ENCODE measurements at regions not wholly inside any gene's neighbourhood (a gene's known extent, or its start where the extent isn't known, plus 50 kb on each side); places are given as distances from the start of the nearest gene placed in this dataset.

GRCh38 chr5:167167191-167167795 lies 1124.2 kb upstream of the WWC1 start:
- Mint-ChIP-seq H3K27ac (no peak overlapping the region), H3K9me3 (peaks cover 11% of the 10 kb centered on the region), H3K36me3 (no peaks in the 10 kb centered on the region), H3K27me3 (no peaks in the 10 kb centered on the region), H3K4me3 (no peak overlapping the region), H3K4me1 (no peaks in the 10 kb centered on the region)

- H3K27ac Mint-ChIP-seq, result no peak overlapping the region
- no peaks in the 10 kb centered on the region for H3K27me3 Mint-ChIP-seq
- H3K36me3 Mint-ChIP-seq, result no peaks in the 10 kb centered on the region
- no peaks in the 10 kb centered on the region for H3K4me1 Mint-ChIP-seq
- peaks cover 11% of the 10 kb centered on the region for H3K9me3 Mint-ChIP-seq
- no peak overlapping the region for H3K4me3 Mint-ChIP-seq
Measured at GRCh38 chr5:167168971-167169370, 1122.5 kb upstream of the WWC1 start.

GRCh38 chr5:167171056-167171455 lies 1120.4 kb upstream of the WWC1 start:
- no peaks in the 10 kb centered on the region for H3K36me3 Mint-ChIP-seq
- H3K4me3 Mint-ChIP-seq, result no peak overlapping the region
- H3K4me1 Mint-ChIP-seq, result no peaks in the 10 kb centered on the region
- peaks cover 11% of the 10 kb centered on the region for H3K9me3 Mint-ChIP-seq
- H3K27ac Mint-ChIP-seq, result no peak overlapping the region
- H3K27me3 Mint-ChIP-seq, result no peaks in the 10 kb centered on the region

- Mint-ChIP-seq H3K9me3 (no peaks in the 10 kb centered on the region), H3K27me3 (no peaks in the 10 kb centered on the region), H3K36me3 (no peaks in the 10 kb centered on the region), H3K4me3 (no peak overlapping the region), H3K27ac (no peak overlapping the region), H3K4me1 (no peaks in the 10 kb centered on the region)
Measured at GRCh38 chr5:167177736-167178135, 1113.7 kb upstream of the WWC1 start.

GRCh38 chr5:167180906-167181305 lies 1110.5 kb upstream of the WWC1 start:
- H3K27ac Mint-ChIP-seq, result no peak overlapping the region
- no peaks in the 10 kb centered on the region for H3K9me3 Mint-ChIP-seq
- H3K4me1 Mint-ChIP-seq, result no peaks in the 10 kb centered on the region
- H3K36me3 Mint-ChIP-seq, result no peaks in the 10 kb centered on the region
- no peak overlapping the region for H3K4me3 Mint-ChIP-seq
- no peaks in the 10 kb centered on the region for H3K27me3 Mint-ChIP-seq

- Mint-ChIP-seq H3K9me3 (peaks cover 12% of the 10 kb centered on the region), H3K4me3 (no peak overlapping the region), H3K4me1 (no peaks in the 10 kb centered on the region), H3K27ac (no peak overlapping the region), H3K36me3 (no peaks in the 10 kb centered on the region), H3K27me3 (no peaks in the 10 kb centered on the region)
Measured at GRCh38 chr5:167205881-167206280, 1085.6 kb upstream of the WWC1 start.

- Mint-ChIP-seq H3K27me3 (no peaks in the 10 kb centered on the region), H3K4me1 (no peaks in the 10 kb centered on the region), H3K27ac (no peak overlapping the region), H3K4me3 (no peak overlapping the region), H3K36me3 (no peaks in the 10 kb centered on the region), H3K9me3 (peaks cover 12% of the 10 kb centered on the region)
Measured at GRCh38 chr5:167207081-167207480, 1084.4 kb upstream of the WWC1 start.

GRCh38 chr5:167208911-167209310 lies 1082.5 kb upstream of the WWC1 start:
- Mint-ChIP-seq H3K36me3 (no peaks in the 10 kb centered on the region), H3K4me1 (no peaks in the 10 kb centered on the region), H3K27me3 (no peaks in the 10 kb centered on the region), H3K9me3 (peaks cover 7% of the 10 kb centered on the region), H3K27ac (no peak overlapping the region), H3K4me3 (no peak overlapping the region)

- Mint-ChIP-seq H3K27me3 (no peaks in the 10 kb centered on the region), H3K4me1 (no peaks in the 10 kb centered on the region), H3K36me3 (no peaks in the 10 kb centered on the region)
Measured at GRCh38 chr5:167217097-167217743, 1074.2 kb upstream of the WWC1 start.

GRCh38 chr5:167219298-167219697 lies 1072.1 kb upstream of the WWC1 start:
- H3K4me3 Mint-ChIP-seq, result no peak overlapping the region
- H3K36me3 Mint-ChIP-seq, result no peaks in the 10 kb centered on the region
- H3K27ac Mint-ChIP-seq, result no peak overlapping the region
- H3K9me3 Mint-ChIP-seq, result no peaks in the 10 kb centered on the region
- no peaks in the 10 kb centered on the region for H3K27me3 Mint-ChIP-seq
- no peaks in the 10 kb centered on the region for H3K4me1 Mint-ChIP-seq

More at GRCh38 chr5:167217097-167217743, 1074.2 kb upstream of the WWC1 start:
- Mint-ChIP-seq H3K27ac (no peak overlapping the region), H3K9me3 (no peaks in the 10 kb centered on the region), H3K4me3 (no peak overlapping the region)

GRCh38 chr5:167226386-167226785 lies 1065.1 kb upstream of the WWC1 start:
- H3K27ac Mint-ChIP-seq, result no peak overlapping the region
- no peaks in the 10 kb centered on the region for H3K4me1 Mint-ChIP-seq
- H3K4me3 Mint-ChIP-seq, result no peak overlapping the region
- peaks cover 9% of the 10 kb centered on the region for H3K9me3 Mint-ChIP-seq
- H3K36me3 Mint-ChIP-seq, result peaks cover 2% of the 10 kb centered on the region
- H3K27me3 Mint-ChIP-seq, result no peaks in the 10 kb centered on the region

GRCh38 chr5:167228134-167228533 lies 1063.3 kb upstream of the WWC1 start:
- Mint-ChIP-seq H3K4me3 (no peak overlapping the region), H3K36me3 (peaks cover 2% of the 10 kb centered on the region), H3K4me1 (no peaks in the 10 kb centered on the region), H3K27me3 (no peaks in the 10 kb centered on the region), H3K9me3 (peaks cover 9% of the 10 kb centered on the region), H3K27ac (no peak overlapping the region)

- no peak overlapping the region for H3K4me3 Mint-ChIP-seq
- no peaks in the 10 kb centered on the region for H3K27me3 Mint-ChIP-seq
- H3K27ac Mint-ChIP-seq, result no peak overlapping the region
- peaks cover 9% of the 10 kb centered on the region for H3K9me3 Mint-ChIP-seq
- peaks cover 2% of the 10 kb centered on the region for H3K36me3 Mint-ChIP-seq
- no peaks in the 10 kb centered on the region for H3K4me1 Mint-ChIP-seq
Measured at GRCh38 chr5:167229751-167230150, 1061.7 kb upstream of the WWC1 start.

GRCh38 chr5:167230414-167230813 lies 1061.0 kb upstream of the WWC1 start:
- Mint-ChIP-seq H3K27me3 (no peaks in the 10 kb centered on the region), H3K4me1 (no peaks in the 10 kb centered on the region), H3K36me3 (peaks cover 2% of the 10 kb centered on the region), H3K9me3 (peaks cover 9% of the 10 kb centered on the region), H3K27ac (no peak overlapping the region), H3K4me3 (no peak overlapping the region)

GRCh38 chr5:167232675-167233311 lies 1058.7 kb upstream of the WWC1 start:
- H3K27me3 Mint-ChIP-seq, result no peaks in the 10 kb centered on the region
- no peaks in the 10 kb centered on the region for H3K4me1 Mint-ChIP-seq
- H3K4me3 Mint-ChIP-seq, result no peak overlapping the region
- peaks cover 2% of the 10 kb centered on the region for H3K36me3 Mint-ChIP-seq
- peaks cover under 1% of the 10 kb centered on the region for H3K9me3 Mint-ChIP-seq
- no peak overlapping the region for H3K27ac Mint-ChIP-seq

- Mint-ChIP-seq H3K4me1 (no peaks in the 10 kb centered on the region), H3K9me3 (peaks cover 5% of the 10 kb centered on the region), H3K4me3 (no peak overlapping the region), H3K27ac (no peak overlapping the region), H3K36me3 (no peaks in the 10 kb centered on the region), H3K27me3 (no peaks in the 10 kb centered on the region)
Measured at GRCh38 chr5:167233507-167234220, 1057.8 kb upstream of the WWC1 start.
